OCI-LY3 (cell line): ENCODE measurements at regions not wholly inside any gene's neighbourhood (a gene's known extent, or its start where the extent isn't known, plus 50 kb on each side); places are given as distances from the start of the nearest gene placed in this dataset.

Experiments used
- CTCF ChIP-seq: fragments of 200-600, 300-600 bp; sonication (generic); IDR thresholded peaks from 2 replicates; pipeline ENCODE4 v1.5.1; 2014; ENCODE audit warnings: antibody characterized with exemption, low read length, low read depth
- EZH2phosphoT487 ChIP-seq: fragments of 200-600 bp; shearing (Covaris generic); IDR thresholded peaks from 2 replicates; pipeline ENCODE4 v1.6.1; 2018; ENCODE audit warnings: antibody characterized with exemption, mixed run types, low read depth

DNA sequence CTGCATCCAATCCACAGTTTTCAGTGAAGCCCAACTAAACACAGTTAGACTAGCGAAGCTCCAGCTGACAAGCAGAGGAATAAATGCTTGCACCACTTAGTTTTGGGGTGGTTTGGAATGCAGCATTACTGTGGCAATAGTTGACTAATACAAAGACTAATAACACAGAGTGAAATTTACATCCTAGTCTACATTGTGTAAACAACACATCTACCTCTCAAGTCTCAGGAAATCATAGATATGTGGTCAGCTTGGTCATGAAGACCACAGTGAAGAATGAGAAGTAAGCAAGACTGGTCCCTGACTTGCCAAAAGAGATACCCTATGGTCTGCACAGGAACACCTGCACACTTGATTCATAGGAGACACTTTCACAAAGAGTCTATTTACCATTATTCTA is 155.1 kb upstream of the TANK start:
- no peak for TF ChIP-seq CTCF
- TF ChIP-seq EZH2phosphoT487, result no peak
